Daoy (cell line): ENCODE measurements at regions not wholly inside any gene's neighbourhood (a gene's known extent, or its start where the extent isn't known, plus 50 kb on each side); places are given as distances from the start of the nearest gene placed in this dataset.

Experiments used
- DNase-seq: peaks from one replicate; pipeline ENCODE4 v3.0.0-alpha.2; 2015; ENCODE audit warnings: low read depth

- DNase-seq = no peak
Observed at GRCh38 chr18:32621034-32621433, 150.4 kb upstream of the GAREM1 start.

GRCh38 chr18:32618546-32618945 is 147.9 kb upstream of the GAREM1 start:
- no peak for DNase-seq

GRCh38 chr18:32613821-32614220 is 143.1 kb upstream of the GAREM1 start:
- DNase-seq = no peak

GRCh38 chr18:32612651-32613050 is 142.0 kb upstream of the GAREM1 start:
- peak; percentile 64 for DNase-seq

GRCh38 chr18:32610176-32610575 is 139.5 kb upstream of the GAREM1 start:
- no peak for DNase-seq

- DNase-seq = peak; percentile 6
Observed at GRCh38 chr18:32607816-32608215, 137.1 kb upstream of the GAREM1 start.

- no peak for DNase-seq
Observed at GRCh38 chr18:32598144-32598543, 127.5 kb upstream of the GAREM1 start.

- DNase-seq = no peak
Observed at GRCh38 chr18:32596501-32596900, 125.8 kb upstream of the GAREM1 start.

GRCh38 chr18:32595832-32596231 is 125.2 kb upstream of the GAREM1 start:
- DNase-seq = no peak

GRCh38 chr18:32588191-32588590 is 117.5 kb upstream of the GAREM1 start:
- DNase-seq = no peak

- DNase-seq = no peak
Observed at GRCh38 chr18:32583431-32583830, 112.7 kb upstream of the GAREM1 start.

- peak; percentile 3 for DNase-seq
Observed at GRCh38 chr18:32582455-32582854, 111.8 kb upstream of the GAREM1 start.

- DNase-seq = no peak
Observed at GRCh38 chr18:32577561-32577960, 106.9 kb upstream of the GAREM1 start.

- peak; percentile 13 for DNase-seq
Observed at GRCh38 chr18:32576296-32576916, 105.7 kb upstream of the GAREM1 start.

- DNase-seq = no peak
Observed at GRCh38 chr18:32566960-32567359, 96.3 kb upstream of the GAREM1 start.

GRCh38 chr18:32553640-32554365 is 83.1 kb upstream of the GAREM1 start:
- DNase-seq = no peak

- no peak for DNase-seq
Observed at GRCh38 chr18:32553174-32553573, 82.5 kb upstream of the GAREM1 start.

GRCh38 chr18:32552421-32553030 is 81.8 kb upstream of the GAREM1 start:
- DNase-seq = peak; percentile 61

GRCh38 chr18:32550963-32551362 is 80.3 kb upstream of the GAREM1 start:
- no peak for DNase-seq

- peak; percentile 54 for DNase-seq
Observed at GRCh38 chr18:32549248-32550110, 78.8 kb upstream of the GAREM1 start.

- no peak for DNase-seq
Observed at GRCh38 chr18:32548688-32549087, 78.0 kb upstream of the GAREM1 start.

GRCh38 chr18:32545631-32546030 is 74.9 kb upstream of the GAREM1 start:
- DNase-seq = no peak
